PC-9 (cell line): ENCODE measurements at regions not wholly inside any gene's neighbourhood (a gene's known extent, or its start where the extent isn't known, plus 50 kb on each side); places are given as distances from the start of the nearest gene placed in this dataset.

Experiments
- CTCF ChIP-seq: fragments of 200-600 bp; sonication (generic); conservative IDR thresholded peaks from 2 replicates; pipeline ENCODE4 v1.6.1; 2017; ENCODE audit warnings: mixed run types, antibody characterized with exemption, mild to moderate bottlenecking, moderate library complexity
- EZH2 ChIP-seq: fragments of 200-600 bp; sonication (generic); IDR thresholded peaks from 2 replicates; pipeline ENCODE4 v1.8.0; 2017; ENCODE audit warnings: antibody characterized with exemption, low read depth

GRCh38 chr9:120156376-120156775 lies 423.6 kb downstream of the CDK5RAP2 start:
- TF ChIP-seq CTCF (no peak), EZH2 (no peak)
